Inferior parietal cortex (tissue), 1 donor: ENCODE measurements at regions not wholly inside any gene's neighbourhood (a gene's known extent, or its start where the extent isn't known, plus 50 kb on each side); places are given as distances from the start of the nearest gene placed in this dataset.
A peak's percentile ranks its signal among the peaks of the same experiment; 100 is the strongest.
"Not testable (repeated sequence)": the region's sequence is repeated elsewhere in the genome, so short reads cannot be mapped to it uniquely, and the experiment has no call there.

Experiments
- DNase-seq: peaks from one replicate; pipeline ENCODE4 v3.0.0-alpha.2; 2016; ENCODE audit errors: extremely low spot score

DNA sequence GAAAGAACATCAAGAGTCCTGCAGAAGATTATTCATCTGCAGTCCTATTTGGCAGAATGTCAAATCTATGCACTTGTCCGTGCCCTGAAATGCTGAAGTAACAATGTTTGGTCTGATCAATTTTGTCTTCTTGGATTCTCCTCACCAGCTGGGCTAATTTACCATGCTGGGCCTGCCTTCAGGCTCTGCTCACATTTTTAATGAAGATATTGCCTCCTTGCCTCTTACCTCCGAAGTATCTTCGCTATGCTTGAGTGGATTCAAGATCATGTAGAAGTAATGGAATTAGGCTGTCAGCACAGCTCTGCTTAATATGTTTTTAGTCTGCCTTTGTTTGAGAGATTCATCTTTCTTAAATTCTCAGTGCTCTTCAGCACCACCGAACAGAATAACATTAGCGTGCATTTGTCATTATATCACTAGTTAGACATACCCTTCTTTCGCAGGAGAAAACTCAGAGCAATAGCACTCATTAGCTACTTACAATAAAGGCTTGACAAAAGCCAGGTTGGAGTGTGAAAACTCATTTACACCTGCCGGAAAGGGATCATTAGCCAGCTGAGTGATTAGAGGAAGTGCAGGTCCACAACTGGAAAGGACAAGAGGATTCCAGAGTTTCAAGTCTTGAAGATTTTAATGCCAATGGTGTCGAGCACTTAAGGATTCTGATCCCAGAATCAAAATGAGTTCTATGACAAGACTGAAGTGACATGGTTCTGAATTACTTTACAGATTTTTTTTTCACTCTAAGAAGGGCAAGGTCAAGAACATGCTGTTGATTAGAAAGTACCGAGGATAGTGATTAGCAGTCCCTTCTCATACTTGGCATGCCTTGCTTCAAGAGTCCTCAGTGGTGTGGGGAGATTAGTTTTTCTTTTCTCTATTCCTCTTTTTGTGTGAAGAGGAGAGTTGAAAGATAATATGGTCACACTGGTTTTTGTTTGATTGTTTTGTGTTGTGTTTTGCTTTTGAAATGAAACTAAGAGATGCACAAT lies 405.6 kb upstream of the TOM1L1 start:
- DNase-seq, result no peak

DNA sequence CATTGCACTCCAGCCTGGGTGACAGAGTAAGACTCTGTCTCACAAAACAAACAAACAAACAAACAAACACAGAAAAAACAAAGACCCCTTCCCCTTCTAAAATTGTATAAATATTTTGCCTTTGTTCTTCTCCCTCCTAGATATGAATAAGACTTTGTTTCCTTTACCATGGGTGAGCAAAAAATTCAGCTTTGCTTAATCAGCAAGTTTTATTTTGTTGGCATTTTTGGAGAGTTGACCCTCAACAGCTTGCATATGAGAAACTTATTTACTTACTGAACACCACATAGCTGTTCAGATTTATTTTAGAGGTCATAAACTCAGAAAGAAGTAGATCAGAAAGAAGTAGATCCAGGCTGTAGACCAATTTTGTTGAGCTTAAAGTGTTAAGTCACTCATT lies 395.2 kb upstream of the TOM1L1 start:
- no peak for DNase-seq

DNA sequence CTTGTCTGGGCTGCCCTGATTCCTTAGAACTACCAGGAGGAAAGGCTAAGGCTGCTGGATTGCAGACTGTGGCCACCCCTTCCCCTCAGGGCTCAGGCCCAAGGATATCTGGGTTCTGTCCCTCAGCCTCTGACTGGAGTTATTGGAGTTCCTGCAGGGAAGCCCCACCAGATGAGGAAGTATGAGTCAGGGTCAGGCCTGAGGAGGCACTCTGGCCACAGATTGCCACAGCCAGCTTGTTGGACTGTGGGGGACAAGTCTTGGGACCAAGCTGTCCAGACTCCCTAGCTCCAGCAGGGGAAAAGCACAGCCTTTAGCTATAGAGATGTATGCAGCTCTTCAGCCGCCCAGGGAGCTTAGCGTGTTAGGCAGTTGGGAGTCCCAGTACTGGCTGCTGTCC lies 381.9 kb upstream of the TOM1L1 start:
- DNase-seq, result no peak

DNA sequence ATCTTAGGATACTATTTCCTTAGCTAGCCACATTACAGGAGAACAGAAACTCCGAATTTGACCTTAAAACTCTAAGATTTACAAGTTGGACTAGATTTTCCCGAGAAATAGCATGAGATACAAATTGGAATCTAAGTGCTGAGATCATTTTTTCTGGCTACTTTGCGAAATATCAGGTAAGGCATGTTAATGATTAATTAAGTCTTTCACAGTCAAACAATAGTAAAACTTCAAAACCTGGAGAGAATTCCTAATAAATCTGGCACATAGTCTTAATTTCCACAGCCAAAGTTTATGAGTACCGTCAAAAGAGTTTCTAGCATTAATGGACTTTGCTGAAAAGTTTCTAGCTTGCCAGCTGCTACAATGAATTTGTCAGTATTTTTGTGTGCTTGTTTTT lies 379.5 kb upstream of the TOM1L1 start:
- no peak for DNase-seq

DNA sequence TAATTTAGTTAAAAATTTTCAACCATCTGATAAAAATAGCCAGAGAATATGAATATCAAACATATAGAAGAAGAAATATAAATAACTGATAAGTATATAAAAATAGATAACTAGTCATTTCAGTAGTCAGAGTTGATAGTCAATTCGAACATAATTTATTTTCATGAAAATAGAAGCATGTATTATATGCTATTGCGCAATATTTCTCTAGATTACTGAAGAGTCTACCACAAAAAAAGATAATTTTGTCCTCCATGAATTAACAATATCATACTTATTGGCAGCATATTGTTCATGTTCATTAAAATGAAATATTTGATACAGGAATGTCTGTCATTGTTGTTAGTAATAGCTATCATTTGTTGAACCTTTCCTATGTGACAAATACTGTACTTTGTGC lies 376.2 kb upstream of the TOM1L1 start:
- DNase-seq, result no peak

DNA sequence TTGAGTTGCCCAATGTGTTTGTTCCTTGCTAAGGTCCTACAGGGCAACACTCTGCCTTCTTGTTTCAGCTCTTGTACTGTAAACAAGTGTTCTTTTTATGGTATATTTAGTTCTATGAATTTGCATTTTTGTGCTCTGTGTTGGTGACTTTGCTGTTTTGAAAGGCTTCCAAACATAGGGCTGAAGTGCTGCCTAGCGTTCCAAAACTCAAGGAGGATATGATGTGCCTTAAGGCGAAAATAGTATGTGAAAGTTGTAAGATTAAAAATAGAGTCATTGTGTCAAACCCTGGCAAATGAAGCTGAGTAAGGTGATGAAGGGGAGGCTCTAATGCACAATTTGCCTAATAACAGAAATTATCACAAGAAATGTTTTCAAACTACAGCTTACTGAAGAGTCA lies 372.7 kb upstream of the TOM1L1 start:
- peak; percentile 11 for DNase-seq

DNA sequence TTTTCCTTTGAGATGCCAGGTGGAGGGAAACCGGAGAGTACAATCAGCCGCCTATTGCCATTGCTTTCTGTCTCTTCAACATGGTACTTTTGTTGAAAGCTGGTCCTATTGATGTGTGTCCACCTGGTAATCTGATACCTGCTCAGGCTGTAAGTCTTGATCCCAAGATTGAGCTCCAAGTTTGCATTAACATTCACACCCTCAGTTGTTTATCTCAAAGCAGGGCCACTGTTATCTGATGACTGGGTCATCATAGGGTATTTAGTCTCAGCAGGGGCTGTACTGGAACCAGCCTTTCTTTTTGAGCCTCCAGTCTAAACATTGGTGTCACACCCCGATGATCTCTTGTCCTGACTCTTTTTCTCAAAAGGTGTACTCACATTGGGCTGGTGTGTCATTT lies 370.3 kb upstream of the TOM1L1 start:
- no peak for DNase-seq

DNA sequence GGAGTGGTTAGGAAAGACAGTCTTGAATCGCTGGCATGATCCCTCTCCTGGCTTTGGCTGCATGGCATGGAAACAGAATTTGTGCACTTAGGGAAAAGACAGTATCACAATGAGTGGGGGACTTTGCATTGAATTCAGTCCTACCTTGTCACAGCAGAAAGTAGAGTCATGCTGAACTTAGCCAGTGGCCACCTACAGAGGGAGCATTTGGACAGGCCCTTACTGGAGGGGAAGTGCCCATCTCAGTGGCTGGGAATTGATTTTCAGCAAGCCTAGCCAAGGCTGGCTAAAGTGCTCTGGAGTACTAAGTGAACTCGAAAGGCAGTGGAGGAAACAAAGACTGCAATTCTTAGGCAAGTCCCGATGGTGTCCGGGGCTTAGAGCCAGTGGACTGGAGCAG lies 364.3 kb upstream of the TOM1L1 start:
- no peak for DNase-seq

DNA sequence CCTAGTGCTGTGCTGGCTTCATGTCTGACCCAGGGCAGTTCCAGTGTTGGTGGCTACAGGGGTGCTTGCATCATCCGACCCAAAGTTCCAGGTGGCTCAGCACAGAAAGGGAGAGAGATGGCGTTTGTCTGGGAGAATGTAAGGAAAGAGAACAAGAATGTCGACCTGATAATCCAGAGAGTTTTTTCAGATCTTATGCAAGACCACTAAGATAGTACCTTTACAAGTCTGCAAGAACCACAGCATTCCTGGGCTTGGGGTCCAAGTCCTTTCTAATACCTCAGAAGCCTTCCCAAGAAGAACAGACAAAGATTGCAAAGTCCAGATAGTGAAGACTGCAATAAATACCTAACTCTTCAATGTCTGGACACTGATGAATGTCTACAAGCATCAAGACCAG lies 363.0 kb upstream of the TOM1L1 start:
- DNase-seq, result no peak

DNA sequence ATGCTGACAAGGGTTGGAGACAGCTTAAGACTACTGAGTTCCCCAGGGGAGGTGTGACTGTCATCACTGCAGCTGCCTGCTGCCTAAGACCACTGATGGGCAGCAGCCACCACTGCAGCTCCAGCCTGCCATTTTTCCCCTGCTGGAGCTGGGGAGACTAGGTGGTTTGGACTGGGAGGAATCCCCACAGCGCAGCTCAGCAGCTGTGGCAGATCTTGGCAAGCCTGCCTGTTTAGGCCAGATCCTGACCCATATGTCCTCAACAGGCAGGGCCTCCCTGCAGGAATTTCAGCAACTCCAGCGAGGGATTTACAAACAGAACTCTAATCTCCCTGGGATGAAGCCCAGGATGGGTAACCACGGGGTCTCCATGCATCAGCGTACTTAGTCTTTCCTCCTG lies 356.4 kb upstream of the TOM1L1 start:
- no peak for DNase-seq

DNA sequence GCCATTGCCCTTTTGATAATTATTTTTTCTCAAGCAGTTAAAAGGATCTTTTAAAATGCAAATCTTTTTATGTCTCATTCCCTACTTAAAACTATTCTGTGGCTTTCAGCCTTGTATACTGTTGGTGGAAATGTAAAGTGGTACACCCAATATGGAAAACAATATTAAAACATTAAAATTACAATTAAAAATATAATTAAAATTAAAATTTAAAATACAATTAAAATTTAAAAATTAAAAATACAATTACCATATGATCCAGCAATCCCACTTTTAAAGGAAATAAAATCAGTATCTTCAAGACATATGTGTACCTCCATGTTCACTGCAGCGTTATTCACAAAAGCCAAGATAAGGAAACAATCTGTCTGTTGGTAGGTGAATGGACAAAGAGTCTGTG lies 340.8 kb upstream of the TOM1L1 start:
- no peak for DNase-seq

DNA sequence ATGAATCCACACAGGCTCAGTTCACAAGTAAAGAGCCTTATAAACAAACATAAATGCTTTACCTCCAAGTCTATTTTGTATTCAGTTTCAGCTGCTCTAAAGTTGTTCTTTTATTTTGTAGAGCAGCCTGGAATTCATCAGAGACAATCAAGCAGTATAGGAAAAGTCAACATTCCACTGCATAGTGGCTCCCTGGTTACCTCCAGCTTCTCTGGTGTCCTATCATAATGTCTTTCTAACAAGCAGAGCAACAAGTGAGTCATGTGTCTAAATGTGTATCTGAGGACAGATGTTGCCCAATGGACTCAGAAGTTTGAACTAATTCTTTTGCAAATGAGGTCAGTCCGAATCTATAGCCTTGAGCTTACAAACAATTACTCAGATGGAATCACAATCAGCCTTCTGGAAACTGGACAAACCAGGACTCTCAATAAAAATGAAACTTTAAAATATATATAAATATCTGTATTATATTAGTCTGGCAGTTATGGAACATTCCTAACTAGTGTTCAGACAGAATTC lies 292.0 kb upstream of the TOM1L1 start:
- no peak for DNase-seq

DNA sequence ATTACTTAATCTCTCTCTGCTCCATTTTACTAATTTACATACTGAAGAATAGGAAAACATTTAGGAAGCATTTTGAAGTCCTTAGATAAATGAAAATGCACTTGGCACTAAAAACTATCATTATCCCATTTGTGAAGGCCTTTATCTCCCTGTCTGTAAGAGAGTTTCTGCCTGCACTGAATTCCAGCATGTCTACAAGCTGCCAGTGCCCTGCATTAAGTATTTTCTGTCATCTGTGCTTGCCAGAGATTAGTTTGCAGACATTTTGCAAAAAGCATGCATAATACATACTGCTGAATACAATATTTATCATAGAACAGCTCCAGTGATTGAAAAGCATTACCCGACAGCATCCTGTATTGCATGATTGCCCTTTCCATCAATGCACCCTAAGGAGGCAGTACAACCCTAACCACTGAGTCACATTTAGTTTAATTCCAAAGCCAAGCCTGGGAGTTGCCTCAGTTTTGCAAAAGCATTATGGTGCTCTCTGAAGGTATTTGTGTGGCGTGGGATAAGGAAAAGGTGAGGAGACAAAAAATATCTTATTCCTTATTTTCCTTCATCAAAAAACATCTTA lies 280.2 kb upstream of the TOM1L1 start:
- no peak for DNase-seq

DNA sequence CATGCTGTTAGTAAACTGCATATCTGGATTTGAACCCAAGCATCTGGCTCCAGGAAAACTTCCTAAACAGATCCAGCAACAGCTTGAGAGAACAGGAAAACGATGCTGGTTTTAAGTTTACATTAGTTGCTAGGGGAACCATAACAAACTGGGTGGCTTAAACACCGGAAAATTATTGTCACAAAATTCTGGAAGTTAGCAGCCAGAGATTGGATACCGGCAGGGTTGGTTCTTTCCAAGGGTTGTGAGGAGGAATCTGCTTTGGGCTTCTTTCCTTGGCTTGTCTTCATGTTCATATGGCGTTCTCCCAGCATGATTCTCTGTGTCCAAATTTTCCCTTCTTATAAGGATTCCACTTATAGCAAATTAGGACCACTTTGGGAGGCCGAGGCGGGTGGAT lies 276.9 kb upstream of the TOM1L1 start:
- DNase-seq, result no peak

DNA sequence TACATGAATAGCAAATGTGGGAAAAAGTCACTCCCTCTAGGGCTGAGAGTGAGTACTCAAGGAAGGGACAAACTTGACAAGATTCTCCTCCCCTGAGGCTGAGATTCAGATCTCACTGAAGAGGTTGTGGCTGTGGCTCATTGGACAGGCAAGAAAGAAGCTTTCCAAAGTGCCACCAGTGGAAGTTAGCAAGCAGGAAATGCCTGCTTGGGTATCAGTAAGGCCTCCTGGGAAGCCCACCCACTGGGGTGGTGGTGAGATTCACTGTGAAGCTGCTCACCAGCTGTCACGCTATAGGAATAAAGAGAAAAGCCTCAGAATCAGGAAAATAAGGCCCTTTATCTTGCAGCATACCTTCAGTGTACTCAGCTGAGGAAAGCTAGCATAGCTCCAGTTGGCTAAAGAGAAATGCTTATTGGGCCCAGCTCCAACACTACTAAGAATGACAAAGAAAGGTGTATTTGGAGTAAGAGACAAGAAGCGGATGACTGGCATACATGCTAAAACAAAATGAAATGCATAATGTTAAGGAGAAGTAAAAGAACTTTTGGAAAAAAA lies 274.4 kb upstream of the TOM1L1 start:
- DNase-seq, result no peak

DNA sequence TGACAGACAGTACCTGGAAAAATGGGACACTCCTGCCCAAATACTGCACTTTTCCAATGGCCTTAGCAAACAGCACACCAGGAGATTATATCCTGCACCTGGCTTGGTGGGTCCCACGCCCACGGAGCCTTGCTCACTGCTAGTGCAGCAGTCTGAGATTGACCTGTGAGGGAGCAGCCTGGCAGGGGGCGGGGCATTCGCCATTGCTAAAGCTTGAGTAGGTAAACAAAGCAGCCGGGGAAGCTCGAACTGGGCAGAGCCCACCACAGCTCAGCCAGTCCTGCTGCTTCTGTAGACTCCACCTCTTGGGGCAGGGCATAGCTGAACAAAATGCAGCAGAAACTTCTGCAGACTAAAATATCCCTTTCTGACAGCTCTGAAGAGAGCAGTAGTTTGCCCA lies 261.2 kb upstream of the TOM1L1 start:
- DNase-seq, result not testable (repeated sequence)

DNA sequence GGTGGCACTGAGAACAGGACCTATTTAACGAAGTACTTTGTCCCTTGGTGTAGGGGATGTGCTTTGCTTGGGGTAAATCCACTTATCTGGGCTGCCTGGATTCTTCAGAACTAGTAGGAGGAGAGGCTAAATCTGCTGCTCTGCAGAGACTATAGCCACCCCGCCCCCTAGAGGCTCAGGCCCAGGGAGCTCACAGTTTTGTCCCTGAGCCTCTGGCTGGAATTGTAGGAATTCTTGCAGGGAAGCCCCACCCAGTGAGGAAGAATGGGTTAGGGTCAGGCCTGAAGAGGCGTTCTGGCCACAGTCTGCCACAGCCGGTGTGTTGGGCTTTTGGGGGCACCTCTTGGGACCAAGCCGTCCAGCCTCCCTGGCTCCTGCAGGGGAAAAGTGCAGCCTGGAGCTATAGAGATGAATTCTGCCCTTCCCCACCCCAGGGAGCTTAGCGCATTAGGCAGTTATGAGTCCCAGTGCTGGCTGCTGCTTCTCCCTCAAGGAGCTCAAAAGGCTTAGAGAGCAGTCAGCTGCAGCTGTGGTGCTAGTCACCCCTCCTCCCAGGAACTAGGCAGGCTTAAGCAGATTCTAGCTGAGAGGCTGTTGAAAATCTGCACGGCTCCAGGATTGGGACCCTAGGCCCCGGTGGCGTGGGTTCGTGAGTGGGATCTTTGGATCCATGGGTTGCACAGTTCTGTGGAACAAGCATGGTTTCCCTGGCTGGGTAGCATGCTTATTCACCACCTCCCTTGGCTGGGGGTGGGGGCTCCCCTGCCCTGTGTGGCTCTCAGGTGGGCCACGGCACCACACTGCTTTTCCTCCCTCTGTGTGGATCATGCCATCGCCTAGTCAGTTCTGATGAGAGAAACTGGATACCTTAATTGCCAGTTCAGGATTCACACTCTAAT lies 237.4 kb upstream of the TOM1L1 start:
- no peak for DNase-seq

DNA sequence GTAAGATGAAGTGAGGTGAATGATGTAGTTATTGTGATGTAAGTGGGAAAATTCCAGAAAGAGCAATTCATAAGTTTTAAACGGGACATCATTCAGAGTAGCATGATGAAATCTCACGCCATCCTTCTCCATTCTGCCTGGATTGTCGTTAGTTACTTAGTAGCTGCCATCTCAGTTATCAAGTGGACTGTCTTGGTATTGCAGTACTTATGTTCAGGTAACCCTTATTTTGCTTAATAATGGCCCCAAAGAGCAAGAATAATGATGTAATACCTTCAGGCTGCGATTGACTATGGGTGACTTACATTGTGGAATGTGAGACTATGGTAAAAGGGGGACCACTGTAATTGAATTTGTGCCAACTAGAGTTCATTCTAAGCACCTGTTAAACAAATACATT lies 234.1 kb upstream of the TOM1L1 start:
- no peak for DNase-seq

DNA sequence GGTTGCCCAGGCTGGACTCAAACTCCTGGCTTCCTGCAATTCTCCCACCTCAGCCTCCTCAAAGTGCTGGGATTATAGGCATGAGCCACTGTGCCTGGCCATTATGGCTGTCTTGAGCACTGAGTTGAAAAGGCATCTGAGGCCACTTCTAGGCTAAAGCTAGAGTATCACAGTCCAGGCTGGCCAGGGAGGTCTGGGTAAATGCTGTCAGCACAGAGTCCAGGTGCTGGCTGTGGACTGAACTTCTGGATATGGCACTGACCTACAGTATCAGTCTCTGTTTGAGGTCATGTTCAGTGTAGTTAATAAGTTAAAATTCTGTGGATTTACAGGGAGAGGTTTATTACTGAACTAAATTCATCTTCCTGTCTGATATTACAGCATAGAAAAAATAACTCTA lies 222.5 kb upstream of the TOM1L1 start:
- no peak for DNase-seq

DNA sequence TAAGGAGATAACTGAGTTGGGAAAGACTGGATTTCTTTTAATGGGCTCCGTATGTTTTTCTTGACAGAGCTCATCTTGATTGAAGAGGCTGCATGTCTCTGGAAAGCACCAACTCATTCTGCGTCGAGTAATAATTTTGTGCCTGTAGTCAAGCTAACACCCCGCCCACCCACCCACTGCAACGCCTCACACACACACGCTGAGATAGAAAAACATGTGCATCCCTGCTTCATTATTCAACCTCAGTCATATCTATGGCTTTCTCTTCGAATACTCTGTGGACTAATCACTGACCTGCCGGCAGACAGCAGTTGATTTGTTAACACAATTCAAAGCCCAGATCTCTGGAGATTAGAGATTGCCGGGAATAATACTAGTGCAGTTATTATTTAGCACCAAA lies 220.2 kb upstream of the TOM1L1 start:
- peak; percentile 29 for DNase-seq

DNA sequence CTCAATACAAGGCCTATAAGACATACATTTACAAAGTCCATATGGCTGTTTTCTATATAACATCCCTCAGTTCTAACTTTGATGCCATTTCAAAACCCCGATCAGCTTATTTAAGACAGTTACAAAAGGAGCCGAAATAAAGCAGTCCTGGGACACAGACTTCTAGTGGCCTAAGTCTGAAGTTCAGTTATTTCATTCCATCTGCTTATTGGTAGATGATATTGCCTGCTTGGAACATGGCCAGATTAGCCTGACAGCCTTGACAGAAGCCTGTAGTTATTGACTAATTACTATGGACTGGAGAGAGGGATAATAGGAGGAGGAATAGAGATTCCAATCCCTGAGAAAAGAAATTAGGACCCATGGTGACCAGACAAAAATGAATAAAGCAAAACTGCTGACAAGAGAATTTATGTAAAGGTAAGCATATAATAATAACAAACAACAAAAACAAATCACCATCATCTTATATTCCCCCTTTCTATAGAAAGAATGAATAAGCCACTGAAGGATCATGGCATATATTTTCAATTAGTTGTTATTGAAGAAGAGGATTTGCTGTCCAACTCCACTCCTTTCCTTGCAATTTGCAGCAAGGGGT lies 206.3 kb upstream of the TOM1L1 start:
- no peak for DNase-seq
